Ishikawa (cell line): ENCODE measurements at regions not wholly inside any gene's neighbourhood (a gene's known extent, or its start where the extent isn't known, plus 50 kb on each side); places are given as distances from the start of the nearest gene placed in this dataset.

Experiments
- CEBPB ChIP-seq: IDR thresholded peaks from 2 replicates; pipeline ENCODE4 v1.6.1; 2012
- EGR1 ChIP-seq: IDR thresholded peaks from 2 replicates; pipeline ENCODE4 v1.6.1; 2012
- TF ChIP-seq, protein P1 (sequence below): IDR thresholded peaks from 2 replicates; pipeline ENCODE4 v1.6.1; 2012; ENCODE audit warnings: low read depth, mild to moderate bottlenecking

GRCh38 chr2:240338274-240338673 lies 97.2 kb upstream of the GPC1 start:
- TF ChIP-seq EGR1 (no peak), CEBPB (no peak)
- TF ChIP-seq, protein P1, sequence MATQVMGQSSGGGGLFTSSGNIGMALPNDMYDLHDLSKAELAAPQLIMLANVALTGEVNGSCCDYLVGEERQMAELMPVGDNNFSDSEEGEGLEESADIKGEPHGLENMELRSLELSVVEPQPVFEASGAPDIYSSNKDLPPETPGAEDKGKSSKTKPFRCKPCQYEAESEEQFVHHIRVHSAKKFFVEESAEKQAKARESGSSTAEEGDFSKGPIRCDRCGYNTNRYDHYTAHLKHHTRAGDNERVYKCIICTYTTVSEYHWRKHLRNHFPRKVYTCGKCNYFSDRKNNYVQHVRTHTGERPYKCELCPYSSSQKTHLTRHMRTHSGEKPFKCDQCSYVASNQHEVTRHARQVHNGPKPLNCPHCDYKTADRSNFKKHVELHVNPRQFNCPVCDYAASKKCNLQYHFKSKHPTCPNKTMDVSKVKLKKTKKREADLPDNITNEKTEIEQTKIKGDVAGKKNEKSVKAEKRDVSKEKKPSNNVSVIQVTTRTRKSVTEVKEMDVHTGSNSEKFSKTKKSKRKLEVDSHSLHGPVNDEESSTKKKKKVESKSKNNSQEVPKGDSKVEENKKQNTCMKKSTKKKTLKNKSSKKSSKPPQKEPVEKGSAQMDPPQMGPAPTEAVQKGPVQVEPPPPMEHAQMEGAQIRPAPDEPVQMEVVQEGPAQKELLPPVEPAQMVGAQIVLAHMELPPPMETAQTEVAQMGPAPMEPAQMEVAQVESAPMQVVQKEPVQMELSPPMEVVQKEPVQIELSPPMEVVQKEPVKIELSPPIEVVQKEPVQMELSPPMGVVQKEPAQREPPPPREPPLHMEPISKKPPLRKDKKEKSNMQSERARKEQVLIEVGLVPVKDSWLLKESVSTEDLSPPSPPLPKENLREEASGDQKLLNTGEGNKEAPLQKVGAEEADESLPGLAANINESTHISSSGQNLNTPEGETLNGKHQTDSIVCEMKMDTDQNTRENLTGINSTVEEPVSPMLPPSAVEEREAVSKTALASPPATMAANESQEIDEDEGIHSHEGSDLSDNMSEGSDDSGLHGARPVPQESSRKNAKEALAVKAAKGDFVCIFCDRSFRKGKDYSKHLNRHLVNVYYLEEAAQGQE: no peak
